Spleen (tissue), 11 donors: ENCODE measurements at regions not wholly inside any gene's neighbourhood (a gene's known extent, or its start where the extent isn't known, plus 50 kb on each side); places are given as distances from the start of the nearest gene placed in this dataset.

Experiments used
- DNase-seq: peaks from one replicate; pipeline ENCODE4 v3.0.0-alpha.2; 2020
- H3K27ac ChIP-seq, 8 donors: fragments of 200-600 bp; sonication (generic) in 7 of 8; 1 replicate in 4 of 8; 2 replicates in 4 of 8; pipeline versions ENCODE4 v1.5.0 to v1.8.0; 2016 to 2021; ENCODE audit warnings: inconsistent platforms in 4 of 8, mild to moderate bottlenecking in 4 of 8, moderate library complexity in 1 of 8
- H3K27me3 ChIP-seq, 7 donors: fragments of 200-600 bp; sonication (generic) in 6 of 7; replicated peaks in 1 of 7; 1 replicate in 4 of 7; 2 replicates in 3 of 7; pipeline versions ENCODE4 v1.5.0 to v1.8.0; 2016 to 2021; ENCODE audit warnings: inconsistent platforms in 3 of 7, mild to moderate bottlenecking in 1 of 7
- H3K36me3 ChIP-seq, 6 donors: fragments of 200-600 bp; sonication (generic) in 5 of 6; 1 replicate in 4 of 6; 2 replicates in 2 of 6; pipeline versions ENCODE4 v1.5.0 to v1.8.0; 2016 to 2021; ENCODE audit warnings: inconsistent platforms in 2 of 6
- H3K4me1 ChIP-seq, 6 donors: fragments of 200-600 bp; sonication (generic) in 5 of 6; 1 replicate in 3 of 6; 2 replicates in 3 of 6; pipeline versions ENCODE4 v1.5.0 to v1.8.0; 2016 to 2021; ENCODE audit warnings: inconsistent platforms in 3 of 6
- H3K4me3 ChIP-seq, 8 donors: fragments of 200-600 bp; sonication (generic) in 7 of 8; 1 replicate in 4 of 8; 2 replicates in 4 of 8; pipeline versions ENCODE4 v1.5.0 to v1.8.0; 2016 to 2021; ENCODE audit warnings: inconsistent platforms in 4 of 8, mild to moderate bottlenecking in 4 of 8, moderate library complexity in 2 of 8
- H3K9me3 ChIP-seq, 8 donors: fragments of 200-600 bp; sonication (generic) in 7 of 8; 1 replicate in 4 of 8; 2 replicates in 4 of 8; pipeline versions ENCODE4 v1.5.0 to v1.8.0; 2016 to 2021; ENCODE audit warnings: inconsistent platforms in 4 of 8
- CTCF ChIP-seq, 11 experiments: fragments of 200-600 bp in 7 of 11; fragments of 450-650 bp in 4 of 11; sonication (generic) in 4 of 11; IDR thresholded peaks in 8 of 11; conservative IDR thresholded peaks in 3 of 11; 1 replicate in 7 of 11; 2 replicates in 4 of 11; pipeline versions ENCODE4 v1.4.0 to v1.8.0; 2016 to 2021; ENCODE audit warnings: antibody characterized with exemption in 11 of 11, inconsistent platforms in 4 of 11, mild to moderate bottlenecking in 1 of 11
- POLR2A ChIP-seq, 3 donors: fragments of 450-650 bp; IDR thresholded peaks; one replicate each; pipeline ENCODE4 v1.5.1; 2017; ENCODE audit warnings: antibody characterized with exemption in 3 of 3, mild to moderate bottlenecking in 1 of 3
- POLR2AphosphoS5 ChIP-seq, 3 donors: sonication (generic); formaldehyde crosslinking; IDR thresholded peaks; one replicate each; pipeline ENCODE4 v1.5.1; 2017; ENCODE audit warnings: antibody characterized with exemption in 3 of 3
- WGBS, 5 donors: extraction: QIAGEN DNeasy Blood & Tissue Kit in 3 of 5; methylation state at CpG; one replicate each; pipeline versions ENCODE4 v1.1.5 to v1.1.7; 2013 to 2018; 5-methylcytosine and 5-hydroxymethylcytosine counted together
- intact Hi-C: fragments of 100-400 bp; cut with DNase I; formaldehyde crosslinking; loops from one replicate; pipeline ENCODE4 v1.15.0; 2023; ENCODE audit warnings: low total_unique reads
- donor health status: healthy with polysubstance abuse.
- donor health status: DM: no; HTN: no; CAD: no; lungs with moderate emphysema.
- donor health status: DM: no; HTN: no; CAD: no.
- donor health status: Bipolar disorder and iron deficiency.
- donor health status: healthy.
- donor health status: DM: no; HTN: no; CAD: no.
- donor health status: DM: yes; HTN: yes; CAD: no.

GRCh38 chr15:29570121-29570947 is 251.9 kb downstream of the TJP1 start:
- WGBS, 5 donors, result 0 to 2% (median 2%) methylated on average over 3 to 135 of the region's 135 CpGs

GRCh38 chr15:29569533-29570092 is 252.7 kb downstream of the TJP1 start:
- H3K4me3 ChIP-seq, result peak overlapping the region in 7 of 8 donors; percentile 19 to 63 (median 33)

More at GRCh38 chr15:29570121-29570947, 251.9 kb downstream of the TJP1 start:
- Histone ChIP-seq H3K27ac (no peak overlapping the region), H3K36me3 (no peaks in the 10 kb centered on the region), H3K4me1 (peaks cover 0 to 28% (median 14%) of the 10 kb centered on the region in 6 donors), H3K4me3 (peak overlapping the region in 7 of 8 donors; percentile 19 to 63 (median 33)), H3K9me3 (no peaks in the 10 kb centered on the region), H3K27me3 (peaks cover 0 to 90% (median 35%) of the 10 kb centered on the region in 7 donors)
- no peak for DNase-seq
- no peak for TF ChIP-seq POLR2A (IDR thresholded peaks at IDR 0.05)
- no peak for TF ChIP-seq POLR2AphosphoS5 (IDR thresholded peaks at IDR 0.05)
- no peak for TF ChIP-seq CTCF (IDR thresholded peaks at IDR 0.05 in 8 of 11, conservative IDR thresholded peaks at IDR 0.05 in 3 of 11)
- intact Hi-C loops, result no loop called here

GRCh38 chr15:29568840-29569532 is 253.3 kb downstream of the TJP1 start:
- Histone ChIP-seq H3K36me3 (no peaks in the 10 kb centered on the region), H3K4me1 (peaks cover 0 to 28% (median 14%) of the 10 kb centered on the region in 6 donors), H3K27me3 (peaks cover 0 to 76% (median 35%) of the 10 kb centered on the region in 7 donors), H3K4me3 (peak overlapping the region in 1 of 8 donors; percentile 33), H3K9me3 (no peaks in the 10 kb centered on the region), H3K27ac (no peak overlapping the region)
- no peak for TF ChIP-seq POLR2A (IDR thresholded peaks at IDR 0.05)
- TF ChIP-seq CTCF (IDR thresholded peaks at IDR 0.05 in 8 of 11, conservative IDR thresholded peaks at IDR 0.05 in 3 of 11), result peak in 2 of 11 experiments; percentile 11 to 29
- no peak for TF ChIP-seq POLR2AphosphoS5 (IDR thresholded peaks at IDR 0.05)
- intact Hi-C loops, result no loop called here
- DNase-seq, result no peak
- WGBS, 5 donors, result 35 to 48% (median 44%) methylated on average over 9 of the region's 9 CpGs

More at GRCh38 chr15:29569533-29570092, 252.7 kb downstream of the TJP1 start:
- TF ChIP-seq POLR2AphosphoS5 (IDR thresholded peaks at IDR 0.05) (no peak), CTCF (IDR thresholded peaks at IDR 0.05 in 8 of 11, conservative IDR thresholded peaks at IDR 0.05 in 3 of 11) (no peak), POLR2A (IDR thresholded peaks at IDR 0.05) (no peak)
- 4 to 7% (median 5%) methylated on average over 20 to 35 of the region's 37 CpGs for WGBS, 5 donors
- Histone ChIP-seq H3K27me3 (peaks cover 0 to 82% (median 35%) of the 10 kb centered on the region in 7 donors), H3K36me3 (no peaks in the 10 kb centered on the region), H3K27ac (no peak overlapping the region), H3K9me3 (no peaks in the 10 kb centered on the region), H3K4me1 (peaks cover 0 to 28% (median 14%) of the 10 kb centered on the region in 6 donors)
- no peak for DNase-seq
- intact Hi-C loops, result no loop called here
